Neutrophil (primary cell): ENCODE measurements at regions not wholly inside any gene's neighbourhood (a gene's known extent, or its start where the extent isn't known, plus 50 kb on each side); places are given as distances from the start of the nearest gene placed in this dataset.

Experiments used
- H3K27ac ChIP-seq: fragments of 200-600 bp; sonication (generic); 2 replicates; pipeline ENCODE4 v1.5.1; 2016; ENCODE audit warnings: mild to moderate bottlenecking, moderate library complexity
- H3K27me3 ChIP-seq: fragments of 200-600 bp; sonication (generic); 2 replicates; pipeline ENCODE4 v1.6.0; 2016; ENCODE audit warnings: mild to moderate bottlenecking
- H3K36me3 ChIP-seq: fragments of 200-600 bp; sonication (generic); 2 replicates; pipeline ENCODE4 v1.5.1; 2017
- H3K4me1 ChIP-seq, 2 experiments: fragments of 200-600 bp in 1 of 2; sonication (generic) in 1 of 2; 1 replicate in 1 of 2; 2 replicates in 1 of 2; pipeline versions ENCODE4 v1.5.1 to v1.6.1; 2013 to 2016; ENCODE audit warnings: low read depth in 1 of 2, low read length in 1 of 2, mild to moderate bottlenecking in 1 of 2, moderate library complexity in 1 of 2; ENCODE audit not compliant: control insufficient read depth in 1 of 2, insufficient read depth in 1 of 2
- H3K4me3 ChIP-seq, 2 experiments: fragments of 200-600 bp in 1 of 2; sonication (generic) in 1 of 2; 1 replicate in 1 of 2; 2 replicates in 1 of 2; pipeline ENCODE4 v1.5.1; 2013 to 2016; ENCODE audit warnings: low read depth in 1 of 2, low read length in 1 of 2, mild to moderate bottlenecking in 1 of 2, moderate library complexity in 1 of 2
- H3K9me3 ChIP-seq: fragments of 200-600 bp; sonication (generic); 2 replicates; pipeline ENCODE4 v1.5.1; 2016
- TF ChIP-seq, protein P1 (sequence below): fragments of 200-600 bp; sonication (generic); IDR thresholded peaks from 2 replicates; pipeline ENCODE4 v1.5.1; 2016; ENCODE audit warnings: antibody characterized with exemption

DNA sequence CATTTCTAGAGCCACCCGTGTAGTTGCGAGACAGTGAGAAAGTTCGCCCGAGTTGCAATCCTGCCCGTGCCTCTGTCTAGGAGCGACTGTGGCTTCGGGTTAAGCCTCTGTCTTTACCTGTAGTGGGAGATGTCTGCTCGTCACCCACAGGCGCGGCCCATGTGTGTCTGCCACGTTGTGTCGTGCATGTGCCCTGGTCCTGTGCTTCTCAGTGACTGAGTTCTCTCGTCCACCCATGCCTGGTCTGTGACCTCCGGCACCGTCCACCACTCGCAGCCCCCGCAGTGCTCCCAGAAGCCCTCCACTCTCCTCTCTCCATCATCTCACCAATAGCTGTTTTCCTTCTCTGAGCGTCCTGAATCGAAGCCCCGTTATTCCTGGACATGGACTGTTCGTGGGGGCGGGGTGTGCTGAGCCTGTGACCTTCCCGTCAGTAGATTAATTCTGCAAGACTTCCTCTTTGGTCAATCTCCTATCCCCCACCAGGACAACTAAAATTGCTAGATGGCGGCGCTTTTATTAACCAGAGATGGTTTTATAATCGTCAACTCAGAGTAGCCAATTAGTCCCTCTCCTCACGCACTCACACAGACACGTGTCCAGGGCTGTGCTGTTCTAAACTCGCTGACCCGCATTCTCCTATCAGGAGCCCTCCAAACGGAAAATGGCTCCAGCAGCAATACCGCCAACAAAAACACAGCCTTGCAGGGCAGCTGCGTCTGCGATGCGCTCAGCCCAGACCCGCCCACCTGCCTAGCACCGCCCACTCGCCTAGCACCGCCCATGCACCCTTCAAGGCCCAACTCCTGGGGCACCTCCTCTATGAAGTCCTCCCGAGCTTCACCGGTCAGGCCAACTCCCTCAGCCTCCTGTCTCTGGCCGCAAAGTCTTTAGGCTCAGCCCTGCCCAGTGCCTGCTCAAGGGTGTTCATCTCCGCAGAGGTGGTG, 119.4 kb downstream of the TWIST2 start:
- Histone ChIP-seq H3K27me3 (peaks cover 5% of the 10 kb centered on the region), H3K36me3 (no peaks in the 10 kb centered on the region), H3K27ac (no peak overlapping the region), H3K9me3 (no peaks in the 10 kb centered on the region), H3K4me3 (no peak overlapping the region), H3K4me1 (no peaks in the 10 kb centered on the region)
- TF ChIP-seq, protein P1, sequence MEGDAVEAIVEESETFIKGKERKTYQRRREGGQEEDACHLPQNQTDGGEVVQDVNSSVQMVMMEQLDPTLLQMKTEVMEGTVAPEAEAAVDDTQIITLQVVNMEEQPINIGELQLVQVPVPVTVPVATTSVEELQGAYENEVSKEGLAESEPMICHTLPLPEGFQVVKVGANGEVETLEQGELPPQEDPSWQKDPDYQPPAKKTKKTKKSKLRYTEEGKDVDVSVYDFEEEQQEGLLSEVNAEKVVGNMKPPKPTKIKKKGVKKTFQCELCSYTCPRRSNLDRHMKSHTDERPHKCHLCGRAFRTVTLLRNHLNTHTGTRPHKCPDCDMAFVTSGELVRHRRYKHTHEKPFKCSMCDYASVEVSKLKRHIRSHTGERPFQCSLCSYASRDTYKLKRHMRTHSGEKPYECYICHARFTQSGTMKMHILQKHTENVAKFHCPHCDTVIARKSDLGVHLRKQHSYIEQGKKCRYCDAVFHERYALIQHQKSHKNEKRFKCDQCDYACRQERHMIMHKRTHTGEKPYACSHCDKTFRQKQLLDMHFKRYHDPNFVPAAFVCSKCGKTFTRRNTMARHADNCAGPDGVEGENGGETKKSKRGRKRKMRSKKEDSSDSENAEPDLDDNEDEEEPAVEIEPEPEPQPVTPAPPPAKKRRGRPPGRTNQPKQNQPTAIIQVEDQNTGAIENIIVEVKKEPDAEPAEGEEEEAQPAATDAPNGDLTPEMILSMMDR = no peak

DNA sequence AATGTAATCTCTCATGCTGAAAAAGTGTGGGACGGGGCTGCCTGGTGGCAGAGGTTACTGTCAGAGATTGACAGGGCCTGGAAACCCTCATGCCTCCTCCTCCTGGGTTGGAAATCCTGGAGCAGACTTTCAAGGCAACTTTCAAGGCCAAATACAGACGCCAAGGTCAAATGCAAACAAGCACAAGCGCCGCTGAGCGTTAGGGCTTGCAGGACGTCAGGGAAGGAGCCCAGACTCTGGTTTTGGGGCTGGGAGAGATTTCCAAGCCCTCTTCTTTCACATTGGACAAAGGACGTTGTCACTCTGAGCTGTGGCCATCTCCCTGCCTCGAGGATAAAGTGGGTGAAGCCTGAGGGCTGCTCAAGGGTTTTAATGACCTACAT, 120.1 kb downstream of the TWIST2 start:
- Histone ChIP-seq H3K4me1 (no peaks in the 10 kb centered on the region), H3K27ac (no peak overlapping the region), H3K9me3 (no peaks in the 10 kb centered on the region), H3K36me3 (no peaks in the 10 kb centered on the region), H3K4me3 (no peak overlapping the region), H3K27me3 (peaks cover 10% of the 10 kb centered on the region)
- TF ChIP-seq, protein P1 = no peak

DNA sequence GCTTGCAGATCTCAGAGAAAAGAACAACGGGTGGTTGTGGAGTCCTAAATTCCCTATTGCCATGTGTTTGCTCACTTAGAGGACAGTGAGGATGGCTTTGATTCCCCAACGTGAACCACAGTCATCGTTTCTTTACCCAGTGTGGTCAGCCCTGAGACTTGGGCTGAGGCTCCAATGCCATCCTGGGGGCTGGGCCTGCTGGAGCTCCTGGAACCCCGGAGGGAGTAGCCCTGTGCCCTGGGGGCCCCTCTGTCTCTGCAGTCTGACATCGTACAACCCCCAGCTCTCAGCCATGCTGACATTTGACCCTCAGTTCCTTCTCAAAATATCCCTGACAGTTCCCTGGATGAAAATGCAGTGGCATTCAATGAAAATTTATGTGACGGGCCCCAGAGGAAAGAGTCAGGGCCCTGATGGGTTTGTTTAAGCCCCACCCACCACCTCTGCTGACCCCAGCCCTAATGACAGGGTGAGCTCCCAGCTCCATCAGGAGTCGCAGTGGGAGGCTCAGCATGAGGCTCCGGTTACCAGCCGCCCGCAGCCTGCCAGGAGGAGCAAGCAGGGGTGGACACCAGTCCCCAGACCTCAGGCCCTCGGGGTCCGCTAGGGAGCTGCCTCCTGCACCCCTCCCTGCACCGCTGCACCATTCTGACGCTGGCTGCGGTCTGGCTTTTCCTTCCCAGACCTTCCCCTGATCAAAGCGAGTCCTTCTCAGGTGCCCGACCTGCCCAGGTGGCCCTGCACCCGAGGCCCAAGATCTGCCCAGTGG, 120.9 kb downstream of the TWIST2 start:
- Histone ChIP-seq H3K27ac (no peak overlapping the region), H3K9me3 (no peaks in the 10 kb centered on the region), H3K27me3 (peaks cover 15% of the 10 kb centered on the region), H3K4me3 (no peak overlapping the region), H3K4me1 (no peaks in the 10 kb centered on the region), H3K36me3 (no peaks in the 10 kb centered on the region)
- TF ChIP-seq, protein P1 = no peak

DNA sequence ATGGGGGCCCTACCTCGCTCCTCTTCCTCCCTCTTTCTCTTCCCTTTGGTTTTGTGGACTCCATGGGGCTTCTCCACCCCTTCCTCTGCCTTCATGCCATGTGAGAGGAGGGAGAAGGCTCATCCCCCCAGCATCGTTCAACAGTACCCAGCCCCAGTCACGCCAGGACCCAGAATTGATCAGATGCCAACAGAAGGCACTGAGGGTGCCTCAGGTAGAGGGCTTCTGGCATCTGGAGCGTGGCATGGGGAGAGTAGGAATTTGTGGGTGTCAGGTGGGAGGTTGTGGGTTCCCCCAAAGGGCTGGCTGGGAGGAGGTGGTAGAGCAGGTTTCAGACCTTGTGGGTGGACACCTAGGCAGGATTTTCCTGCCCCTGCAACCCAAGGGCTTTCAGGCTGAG, 122.0 kb downstream of the TWIST2 start:
- peaks cover 18% of the 10 kb centered on the region for H3K27me3 ChIP-seq
- no peaks in the 10 kb centered on the region for H3K36me3 ChIP-seq
- no peaks in the 10 kb centered on the region for H3K4me1 ChIP-seq
- H3K27ac ChIP-seq = no peak overlapping the region
- H3K4me3 ChIP-seq = no peak overlapping the region
- no peaks in the 10 kb centered on the region for H3K9me3 ChIP-seq
- TF ChIP-seq, protein P1 = no peak

DNA sequence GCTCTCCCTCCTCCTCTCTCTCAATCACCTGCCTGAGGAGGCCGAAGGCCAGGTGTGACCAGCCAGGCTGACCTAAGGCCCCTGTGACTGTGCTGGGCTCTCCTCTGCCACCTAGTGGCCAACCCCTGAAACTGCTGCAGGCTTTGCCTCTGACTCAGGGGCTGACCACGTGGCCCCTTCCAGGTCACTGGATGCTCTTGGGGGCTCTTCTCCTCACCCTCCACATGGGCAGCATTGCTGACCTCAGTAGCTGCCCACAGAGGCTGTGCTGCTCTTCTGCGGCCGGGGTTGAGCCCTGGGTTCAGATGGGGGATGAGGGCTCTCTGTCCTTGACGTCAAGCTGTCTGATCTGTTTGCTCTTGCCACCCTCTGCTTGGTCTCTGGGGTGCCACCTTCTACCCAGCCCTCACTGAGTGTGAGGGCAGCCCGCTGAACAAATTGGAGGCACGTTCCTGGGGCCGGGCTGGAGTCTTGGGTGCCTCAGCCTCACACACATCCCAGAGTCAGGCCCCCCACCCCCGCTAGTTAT, 122.7 kb downstream of the TWIST2 start:
- Histone ChIP-seq H3K27ac (no peak overlapping the region), H3K36me3 (no peaks in the 10 kb centered on the region), H3K9me3 (no peaks in the 10 kb centered on the region), H3K4me1 (no peaks in the 10 kb centered on the region), H3K4me3 (no peak overlapping the region), H3K27me3 (peaks cover 20% of the 10 kb centered on the region)
- TF ChIP-seq, protein P1 = peak; percentile 89
